CD14-positive monocyte (primary cell): ENCODE measurements at regions not wholly inside any gene's neighbourhood (a gene's known extent, or its start where the extent isn't known, plus 50 kb on each side); places are given as distances from the start of the nearest gene placed in this dataset.

Experiments used
- DNase-seq, 3 donors: peaks; one replicate each; pipeline ENCODE4 v3.0.0-alpha.2; 2011 to 2022
- H2AFZ ChIP-seq: 2 replicates; pipeline ENCODE4 v1.6.0; 2012; ENCODE audit warnings: mild to moderate bottlenecking, low read depth, low read length, inconsistent platforms; ENCODE audit not compliant: insufficient read depth, poor library complexity, severe bottlenecking
- H3K27ac ChIP-seq, 2 donors: 1 replicate in 1 of 2; 2 replicates in 1 of 2; pipeline ENCODE4 v1.5.1; 2012 to 2013; ENCODE audit warnings: low read length in 2 of 2, control low read depth in 1 of 2, inconsistent platforms in 1 of 2, low read depth in 1 of 2, mild to moderate bottlenecking in 1 of 2
- H3K27me3 ChIP-seq, 2 donors: one replicate each; pipeline versions ENCODE4 v1.6.0 to v1.6.1; 2011 to 2013; ENCODE audit warnings: low read length in 2 of 2; ENCODE audit not compliant: control insufficient read depth in 2 of 2, insufficient read depth in 2 of 2
- H3K36me3 ChIP-seq, 2 donors: replicated peaks in 1 of 2; 1 replicate in 1 of 2; 2 replicates in 1 of 2; pipeline versions ENCODE4 v1.5.1 to v1.6.1; 2012 to 2013; ENCODE audit warnings: low read length in 2 of 2, control low read depth in 1 of 2, inconsistent platforms in 1 of 2, mild to moderate bottlenecking in 1 of 2; ENCODE audit not compliant: insufficient read depth in 2 of 2, control insufficient read depth in 1 of 2
- H3K4me1 ChIP-seq, 2 donors: 1 replicate in 1 of 2; 2 replicates in 1 of 2; pipeline versions ENCODE4 v1.5.1 to v1.6.1; 2012 to 2013; ENCODE audit warnings: low read length in 2 of 2, control low read depth in 1 of 2, inconsistent platforms in 1 of 2, mild to moderate bottlenecking in 1 of 2, moderate library complexity in 1 of 2; ENCODE audit not compliant: insufficient read depth in 2 of 2, control insufficient read depth in 1 of 2
- H3K4me2 ChIP-seq: replicated peaks from 2 replicates; pipeline ENCODE3; 2012; ENCODE audit warnings: low read length, moderate library complexity, mild to moderate bottlenecking; ENCODE audit not compliant: poor library complexity, severe bottlenecking; ENCODE audit errors: extremely low read depth
- H3K4me3 ChIP-seq, 3 experiments: fragments of 200-600 bp in 1 of 3; sonication (generic) in 1 of 3; replicated peaks in 1 of 3; 1 replicate in 2 of 3; 2 replicates in 1 of 3; pipeline ENCODE4 v1.5.1; 2011 to 2013; ENCODE audit warnings: low read length in 3 of 3, mild to moderate bottlenecking in 3 of 3, control low read depth in 2 of 3, low read depth in 2 of 3, inconsistent platforms in 1 of 3, moderate library complexity in 1 of 3
- H3K79me2 ChIP-seq: 2 replicates; pipeline ENCODE4 v1.6.0; 2012; ENCODE audit warnings: mild to moderate bottlenecking, control low read depth, inconsistent platforms, low read length, moderate library complexity; ENCODE audit not compliant: insufficient read depth
- H3K9ac ChIP-seq: 2 replicates; pipeline ENCODE4 v1.6.0; 2017; ENCODE audit warnings: low read length, mild to moderate bottlenecking; ENCODE audit not compliant: insufficient read depth, poor library complexity, severe bottlenecking
- H3K9me3 ChIP-seq, 2 donors: replicated peaks in 1 of 2; 1 replicate in 1 of 2; 2 replicates in 1 of 2; pipeline versions ENCODE4 v1.5.1 to v1.6.1; 2012 to 2013; ENCODE audit warnings: low read length in 2 of 2, control low read depth in 1 of 2; ENCODE audit not compliant: control insufficient read depth in 1 of 2, insufficient read depth in 1 of 2
- H4K20me1 ChIP-seq: 2 replicates; pipeline ENCODE4 v1.6.0; 2012; ENCODE audit warnings: mild to moderate bottlenecking, low read length, control low read depth, moderate library complexity; ENCODE audit not compliant: insufficient read depth
- H3K27ac Mint-ChIP-seq, 7 donors: one replicate each; pipeline ENCODE4 v1.8.0; 2020; ENCODE audit warnings: mild to moderate bottlenecking in 7 of 7, mixed read lengths in 7 of 7, moderate library complexity in 6 of 7, inconsistent platforms in 2 of 7
- H3K27me3 Mint-ChIP-seq, 3 donors: one replicate each; pipeline ENCODE4 v1.8.0; 2021 to 2022; ENCODE audit warnings: low read depth in 3 of 3, mild to moderate bottlenecking in 3 of 3, mixed read lengths in 3 of 3, moderate library complexity in 3 of 3, inconsistent platforms in 1 of 3
- H3K36me3 Mint-ChIP-seq, 2 donors: one replicate each; pipeline ENCODE4 v1.8.0; 2020; ENCODE audit warnings: mixed read lengths in 2 of 2, inconsistent platforms in 1 of 2, mild to moderate bottlenecking in 1 of 2
- H3K4me1 Mint-ChIP-seq: one replicate; pipeline ENCODE4 v1.8.0; 2020; ENCODE audit warnings: mild to moderate bottlenecking, mixed read lengths
- H3K4me3 Mint-ChIP-seq, 2 donors: one replicate each; pipeline ENCODE4 v1.8.0; 2020; ENCODE audit warnings: mild to moderate bottlenecking in 2 of 2, mixed read lengths in 2 of 2, moderate library complexity in 1 of 2
- H3K9me3 Mint-ChIP-seq, 7 donors: one replicate each; pipeline ENCODE4 v1.8.0; 2020 to 2022; ENCODE audit warnings: mixed read lengths in 7 of 7, mild to moderate bottlenecking in 6 of 7, moderate library complexity in 6 of 7, inconsistent platforms in 2 of 7
- WGBS: methylation state at CpG from one replicate; pipeline ENCODE4 v1.1.5; 2013; ENCODE audit warnings: missing lambda C conversion rate; ENCODE audit not compliant: insufficient coverage; 5-methylcytosine and 5-hydroxymethylcytosine counted together
- intact Hi-C, 2 donors: fragments of 100-400 bp; cut with micrococcal nuclease; formaldehyde crosslinking; loops; one replicate each; pipeline versions ENCODE4 v1.15.0 to v1.15.1; 2023
- TF ChIP-seq, protein P1 (sequence below): fragments of 200-600 bp; IDR thresholded peaks from one replicate; pipeline ENCODE4 v1.8.0; 2022; ENCODE audit warnings: antibody characterized with exemption, mild to moderate bottlenecking

DNA sequence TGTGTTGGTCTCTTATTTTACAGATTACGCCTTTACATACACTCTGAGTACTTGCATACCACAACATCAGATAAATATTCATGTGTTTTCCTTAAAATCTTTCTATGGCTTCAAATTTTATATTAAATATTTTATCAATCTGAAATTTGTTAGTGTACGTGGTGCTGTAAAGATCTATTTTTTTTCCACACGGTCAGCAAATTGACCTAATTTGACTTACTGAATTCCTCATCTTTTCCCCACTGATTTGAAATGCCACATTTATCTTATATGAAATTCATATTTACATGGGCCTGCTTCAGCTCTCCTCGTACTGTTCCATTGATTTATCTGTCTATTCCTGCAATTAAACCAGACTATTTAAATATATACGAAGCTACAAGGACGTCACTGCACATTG, 433.8 kb upstream of the ZNF507 start:
- no peak overlapping the region for H3K9ac ChIP-seq
- H3K27ac Mint-ChIP-seq: no peak overlapping the region
- peaks cover 0 to 2% (median 1%) of the 10 kb centered on the region in 3 donors for H3K27me3 Mint-ChIP-seq
- WGBS: 75% methylated on average over 3 of the region's 6 CpGs
- H3K27me3 ChIP-seq: no peaks in the 10 kb centered on the region
- H3K79me2 ChIP-seq: no peaks in the 10 kb centered on the region
- intact Hi-C loops: no loop called here
- H3K27ac ChIP-seq: no peak overlapping the region
- H3K9me3 Mint-ChIP-seq: peaks cover 0 to 3% (median 0%) of the 10 kb centered on the region in 7 donors
- H3K4me2 ChIP-seq: no peak overlapping the region
- H3K9me3 ChIP-seq: no peaks in the 10 kb centered on the region
- TF ChIP-seq, protein P1, sequence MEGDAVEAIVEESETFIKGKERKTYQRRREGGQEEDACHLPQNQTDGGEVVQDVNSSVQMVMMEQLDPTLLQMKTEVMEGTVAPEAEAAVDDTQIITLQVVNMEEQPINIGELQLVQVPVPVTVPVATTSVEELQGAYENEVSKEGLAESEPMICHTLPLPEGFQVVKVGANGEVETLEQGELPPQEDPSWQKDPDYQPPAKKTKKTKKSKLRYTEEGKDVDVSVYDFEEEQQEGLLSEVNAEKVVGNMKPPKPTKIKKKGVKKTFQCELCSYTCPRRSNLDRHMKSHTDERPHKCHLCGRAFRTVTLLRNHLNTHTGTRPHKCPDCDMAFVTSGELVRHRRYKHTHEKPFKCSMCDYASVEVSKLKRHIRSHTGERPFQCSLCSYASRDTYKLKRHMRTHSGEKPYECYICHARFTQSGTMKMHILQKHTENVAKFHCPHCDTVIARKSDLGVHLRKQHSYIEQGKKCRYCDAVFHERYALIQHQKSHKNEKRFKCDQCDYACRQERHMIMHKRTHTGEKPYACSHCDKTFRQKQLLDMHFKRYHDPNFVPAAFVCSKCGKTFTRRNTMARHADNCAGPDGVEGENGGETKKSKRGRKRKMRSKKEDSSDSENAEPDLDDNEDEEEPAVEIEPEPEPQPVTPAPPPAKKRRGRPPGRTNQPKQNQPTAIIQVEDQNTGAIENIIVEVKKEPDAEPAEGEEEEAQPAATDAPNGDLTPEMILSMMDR: no peak
- DNase-seq: no peak
- H2AFZ ChIP-seq: no peak overlapping the region
- H3K4me1 Mint-ChIP-seq: peaks cover 2% of the 10 kb centered on the region
- no peaks in the 10 kb centered on the region for H4K20me1 ChIP-seq
- no peaks in the 10 kb centered on the region for H3K4me1 ChIP-seq
- no peak overlapping the region for H3K4me3 Mint-ChIP-seq
- no peaks in the 10 kb centered on the region for H3K36me3 Mint-ChIP-seq
- no peaks in the 10 kb centered on the region for H3K36me3 ChIP-seq
- H3K4me3 ChIP-seq: no peak overlapping the region

DNA sequence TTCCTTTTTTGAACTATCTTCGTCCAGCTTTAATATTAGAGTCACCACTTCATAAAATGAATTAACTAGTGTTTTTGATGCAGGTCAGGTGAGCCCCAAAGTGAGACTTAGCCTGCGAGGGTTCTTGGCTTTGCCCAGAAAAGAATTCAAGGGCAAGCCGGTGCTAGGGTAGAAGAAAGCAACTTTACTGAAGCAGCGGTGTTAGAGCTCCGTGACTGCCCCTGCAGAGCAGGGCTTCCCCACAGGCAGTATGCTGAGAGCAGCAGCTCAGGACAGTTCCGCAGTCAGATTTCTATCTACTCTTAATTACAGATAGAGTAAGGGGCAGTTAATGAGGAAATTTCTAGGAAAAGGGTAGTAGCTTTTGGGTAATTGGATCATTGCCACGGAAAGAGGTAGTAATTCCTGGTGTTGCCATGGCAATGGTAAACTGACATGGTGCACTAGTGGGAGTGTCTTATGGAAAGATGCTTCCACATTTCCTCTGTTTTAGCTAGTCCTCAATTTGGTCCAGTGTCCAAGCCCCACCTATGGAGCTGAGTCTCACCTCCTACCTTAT, 432.2 kb upstream of the ZNF507 start:
- 100% methylated on average over 2 of the region's 7 CpGs for WGBS

More for the DNA sequence above, 432.2 kb upstream of the ZNF507 start:
- Histone ChIP-seq H3K36me3 (no peaks in the 10 kb centered on the region), H4K20me1 (no peaks in the 10 kb centered on the region), H3K9ac (no peak overlapping the region), H3K27me3 (no peaks in the 10 kb centered on the region), H3K9me3 (no peaks in the 10 kb centered on the region), H3K4me1 (no peaks in the 10 kb centered on the region), H2AFZ (no peak overlapping the region), H3K4me3 (no peak overlapping the region), H3K27ac (no peak overlapping the region), H3K79me2 (no peaks in the 10 kb centered on the region), H3K4me2 (no peak overlapping the region)
- TF ChIP-seq, protein P1: no peak
- Mint-ChIP-seq H3K27ac (no peak overlapping the region), H3K9me3 (peaks cover 0 to 1% (median 0%) of the 10 kb centered on the region in 7 donors), H3K4me3 (no peak overlapping the region), H3K36me3 (no peaks in the 10 kb centered on the region), H3K4me1 (no peaks in the 10 kb centered on the region), H3K27me3 (peaks cover 0 to 2% (median 1%) of the 10 kb centered on the region in 3 donors)
- no peak for DNase-seq
- intact Hi-C loops: no loop called here
